Muscle layer of duodenum (tissue), 2 donors: ENCODE measurements at regions not wholly inside any gene's neighbourhood (a gene's known extent, or its start where the extent isn't known, plus 50 kb on each side); places are given as distances from the start of the nearest gene placed in this dataset.
"Not testable (repeated sequence)": the region's sequence is repeated elsewhere in the genome, so short reads cannot be mapped to it uniquely, and the experiment has no call there.

Source experiments
- H3K27ac ChIP-seq: one replicate; pipeline ENCODE4 v1.7.0; 2013; ENCODE audit warnings: mild to moderate bottlenecking, low read length
- H3K27me3 ChIP-seq: one replicate; pipeline ENCODE4 v1.7.0; 2013; ENCODE audit warnings: low read depth, mild to moderate bottlenecking, control low read depth, low read length
- H3K36me3 ChIP-seq, 2 donors: one replicate each; pipeline ENCODE4 v1.7.0; 2013; ENCODE audit warnings: low read length in 2 of 2, control low read depth in 1 of 2, mild to moderate bottlenecking in 1 of 2; ENCODE audit not compliant: insufficient read depth in 2 of 2, control insufficient read depth in 1 of 2
- H3K4me1 ChIP-seq, 2 donors: one replicate each; pipeline ENCODE4 v1.7.0; 2013; ENCODE audit warnings: low read length in 2 of 2, mild to moderate bottlenecking in 2 of 2, control low read depth in 1 of 2, moderate library complexity in 1 of 2; ENCODE audit not compliant: insufficient read depth in 2 of 2, control insufficient read depth in 1 of 2
- H3K4me3 ChIP-seq, 2 donors: one replicate each; pipeline ENCODE4 v1.7.0; 2013; ENCODE audit warnings: low read length in 2 of 2, low read depth in 1 of 2, mild to moderate bottlenecking in 1 of 2
- H3K9me3 ChIP-seq, 2 donors: one replicate each; pipeline ENCODE4 v1.7.0; 2013; ENCODE audit warnings: low read length in 2 of 2, control low read depth in 1 of 2, mild to moderate bottlenecking in 1 of 2; ENCODE audit not compliant: control insufficient read depth in 1 of 2
- donor health status: healthy.

DNA sequence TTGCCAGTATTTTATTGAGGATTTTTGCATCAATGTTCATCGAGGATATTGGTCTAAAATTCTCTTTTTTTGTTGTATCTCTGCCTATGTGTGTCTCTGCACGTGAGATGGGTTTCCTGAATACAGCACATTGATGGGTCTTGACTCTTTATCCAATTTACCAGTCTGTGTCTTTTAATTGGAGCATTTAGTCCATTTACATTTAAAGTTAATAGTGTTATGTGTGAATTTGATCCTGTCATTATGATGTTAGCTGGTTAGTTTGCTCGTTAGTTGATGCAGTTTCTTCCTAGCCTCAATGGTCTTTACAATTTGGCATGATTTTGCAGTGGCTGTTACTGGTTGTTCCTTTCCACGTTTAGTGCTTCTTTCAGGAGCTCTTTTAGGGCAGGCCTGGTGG lies 101.3 kb upstream of the PRR23C start:
- H3K4me1 ChIP-seq, H3K9me3 ChIP-seq, H3K4me3 ChIP-seq, H3K36me3 ChIP-seq, H3K27ac ChIP-seq, H3K27me3 ChIP-seq: not testable (repeated sequence)

DNA sequence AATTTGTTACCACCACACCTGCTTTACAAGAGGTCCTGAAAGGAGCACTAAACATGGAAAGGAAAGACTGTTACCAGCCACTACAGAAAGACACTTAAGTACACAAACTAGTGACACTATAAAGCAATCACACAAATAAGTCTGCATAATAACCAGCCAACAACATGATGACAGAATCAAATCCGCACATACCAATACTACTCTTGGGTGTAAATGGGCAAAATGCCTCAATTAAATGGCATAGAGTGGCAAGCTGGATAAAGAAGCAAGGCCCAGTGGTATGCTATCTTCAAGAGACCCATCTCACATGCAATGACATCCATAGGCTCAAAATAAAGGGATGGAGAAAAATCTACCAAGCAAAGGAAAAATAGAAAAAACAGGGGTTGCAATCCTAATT lies 106.8 kb upstream of the PRR23C start:
- no peaks in the 10 kb centered on the region for H3K4me1 ChIP-seq
- H3K9me3 ChIP-seq, result peaks cover 0 to 10% of the 10 kb centered on the region in 2 donors
- H3K27ac ChIP-seq, result no peak overlapping the region
- H3K4me3 ChIP-seq, result no peak overlapping the region
- H3K36me3 ChIP-seq, result no peaks in the 10 kb centered on the region
- no peaks in the 10 kb centered on the region for H3K27me3 ChIP-seq

DNA sequence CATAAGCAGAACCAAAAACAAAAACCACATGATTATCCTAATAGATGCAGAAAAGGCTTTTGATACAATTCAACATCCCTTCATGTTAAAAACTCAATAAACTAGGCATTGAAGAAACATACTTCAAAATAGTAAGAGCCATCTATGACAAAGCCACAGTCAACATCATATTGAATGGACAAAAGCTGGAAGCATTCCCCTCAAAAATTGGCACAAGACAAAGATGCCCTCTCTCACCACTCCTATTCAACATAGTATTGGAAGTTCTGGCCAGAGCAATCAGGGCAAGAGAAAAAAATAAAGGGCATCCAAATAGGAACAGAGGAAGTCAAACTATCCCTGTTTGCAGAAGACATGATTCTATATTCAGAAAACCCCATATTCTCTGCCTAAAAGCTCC lies 108.7 kb upstream of the PRR23C start:
- H3K4me3 ChIP-seq, H3K27me3 ChIP-seq, H3K27ac ChIP-seq, H3K4me1 ChIP-seq, H3K36me3 ChIP-seq, H3K9me3 ChIP-seq: not testable (repeated sequence)

DNA sequence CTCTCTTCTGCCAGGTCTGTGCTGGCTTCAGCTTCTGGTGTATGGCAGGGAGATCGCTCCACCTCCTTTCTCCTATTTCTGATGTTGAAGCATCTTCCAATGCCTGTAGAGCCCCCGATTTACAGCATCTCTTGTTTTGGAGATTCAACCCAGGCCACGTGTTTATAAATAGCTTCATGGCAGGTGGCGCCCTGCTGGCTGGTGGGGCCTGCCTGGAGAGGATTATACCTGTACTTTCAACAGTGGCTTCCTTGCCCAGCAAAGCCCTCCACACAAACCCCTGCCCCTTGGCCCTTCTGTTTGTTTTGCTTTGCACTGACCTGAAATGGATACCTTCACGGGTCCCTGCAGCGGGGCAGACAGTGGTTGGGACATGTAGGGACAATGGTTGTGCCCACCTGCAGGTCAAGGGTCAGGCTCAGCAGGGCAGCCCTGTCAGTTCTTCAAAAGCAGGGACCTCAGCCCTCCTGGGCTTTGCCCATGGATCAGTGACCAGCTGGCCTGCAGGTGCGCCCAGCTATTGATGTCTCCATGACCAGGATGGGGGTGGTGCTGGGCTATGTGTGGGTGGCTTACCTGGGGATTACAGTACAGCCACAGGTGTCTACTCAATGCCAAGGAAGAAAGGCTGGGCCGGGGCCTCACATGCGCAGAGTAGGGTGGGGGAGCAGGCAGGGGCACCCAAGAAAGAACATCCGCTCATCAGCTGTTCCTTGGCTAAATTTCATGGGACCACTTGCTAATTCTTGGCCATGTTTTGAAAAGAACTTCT lies 112.7 kb upstream of the PRR23C start:
- Histone ChIP-seq H3K27me3 (no peaks in the 10 kb centered on the region), H3K36me3 (no peaks in the 10 kb centered on the region), H3K4me1 (no peaks in the 10 kb centered on the region), H3K27ac (no peak overlapping the region), H3K9me3 (no peaks in the 10 kb centered on the region), H3K4me3 (no peak overlapping the region)

DNA sequence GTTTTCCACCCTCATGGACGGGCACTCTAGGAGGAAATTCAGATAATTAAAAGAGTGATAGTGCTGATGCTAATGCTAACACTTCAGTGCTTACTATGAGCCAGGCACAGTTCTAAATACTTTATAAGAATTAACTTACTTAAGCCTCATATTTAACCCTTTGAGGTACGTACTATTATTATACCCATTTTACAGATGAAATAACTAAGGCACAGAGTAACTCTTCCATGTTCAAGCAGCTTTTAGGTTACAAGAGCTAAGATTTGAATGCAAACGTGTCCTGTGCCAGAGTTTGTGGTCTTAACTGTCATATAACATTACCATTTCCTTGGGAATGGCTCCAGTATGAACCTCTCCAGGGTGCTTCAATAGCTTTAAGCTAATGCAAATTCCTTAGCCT lies 114.7 kb upstream of the PRR23C start:
- H3K4me3 ChIP-seq, result no peak overlapping the region
- no peaks in the 10 kb centered on the region for H3K36me3 ChIP-seq
- H3K4me1 ChIP-seq, result no peaks in the 10 kb centered on the region
- H3K9me3 ChIP-seq, result no peaks in the 10 kb centered on the region
- no peaks in the 10 kb centered on the region for H3K27me3 ChIP-seq
- no peak overlapping the region for H3K27ac ChIP-seq

DNA sequence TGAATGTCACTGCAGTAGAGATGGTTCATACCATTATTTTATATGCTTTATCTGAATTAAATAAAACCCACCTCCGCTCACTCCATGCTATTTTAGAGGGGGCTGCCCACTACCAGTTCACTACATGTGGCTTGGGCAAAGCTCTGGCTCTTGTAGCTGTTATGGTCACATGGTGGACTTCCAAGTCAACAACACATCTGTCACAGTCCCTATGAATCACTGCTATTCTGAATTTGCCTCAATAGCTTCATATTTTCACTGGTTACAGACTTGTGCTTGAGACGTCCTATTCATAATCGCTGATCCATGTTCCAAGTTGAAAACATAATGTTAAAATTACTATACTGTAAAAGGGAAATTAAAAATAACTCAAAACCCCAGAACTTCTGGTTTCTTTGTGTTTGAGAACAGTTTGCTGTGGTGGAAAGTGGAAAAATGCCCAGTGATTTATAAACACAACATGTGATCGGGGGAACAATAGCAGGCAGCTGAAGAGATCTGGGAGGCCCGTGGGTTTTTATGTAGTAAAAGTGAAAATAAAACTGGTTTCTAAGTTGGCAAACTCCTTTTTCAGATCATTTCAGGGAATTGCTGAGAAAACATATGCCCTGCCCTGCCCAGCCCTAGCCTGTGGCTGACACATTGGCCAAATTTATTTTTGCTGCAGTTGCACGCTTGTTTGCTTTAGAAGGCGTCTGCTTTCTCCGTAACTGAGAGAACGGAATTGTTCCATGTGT lies 128.8 kb upstream of the PRR23C start:
- peak overlapping the region; percentile 54 to 58 for H3K4me3 ChIP-seq
- H3K9me3 ChIP-seq, result peaks cover 0 to 3% of the 10 kb centered on the region in 2 donors
- H3K4me1 ChIP-seq, result no peaks in the 10 kb centered on the region
- no peaks in the 10 kb centered on the region for H3K27me3 ChIP-seq
- peak overlapping the region; percentile 24 for H3K27ac ChIP-seq
- H3K36me3 ChIP-seq, result no peaks in the 10 kb centered on the region

DNA sequence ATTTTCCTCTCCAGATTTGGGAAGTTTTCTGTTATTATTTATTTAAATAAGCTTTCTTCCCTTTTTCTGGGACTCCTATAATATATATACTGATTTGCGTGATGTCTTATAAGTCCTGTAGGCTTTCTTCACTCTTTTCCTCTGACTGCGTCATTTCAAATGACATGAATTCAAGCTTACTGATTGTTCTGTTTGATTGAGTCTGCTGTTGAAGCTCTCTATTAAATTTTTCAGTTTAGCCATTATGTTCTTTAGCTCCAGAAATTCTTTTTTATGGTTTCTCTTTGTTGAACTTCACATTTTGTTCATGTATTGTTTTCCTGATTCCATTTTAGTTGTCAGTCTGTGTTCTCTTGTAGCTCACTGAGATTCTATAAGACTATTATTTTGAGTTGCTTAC lies 135.8 kb upstream of the PRR23C start:
- Histone ChIP-seq H3K9me3 (peaks cover 0 to 8% of the 10 kb centered on the region in 2 donors), H3K27ac (no peak overlapping the region), H3K27me3 (no peaks in the 10 kb centered on the region), H3K36me3 (no peaks in the 10 kb centered on the region), H3K4me3 (no peak overlapping the region), H3K4me1 (no peaks in the 10 kb centered on the region)

DNA sequence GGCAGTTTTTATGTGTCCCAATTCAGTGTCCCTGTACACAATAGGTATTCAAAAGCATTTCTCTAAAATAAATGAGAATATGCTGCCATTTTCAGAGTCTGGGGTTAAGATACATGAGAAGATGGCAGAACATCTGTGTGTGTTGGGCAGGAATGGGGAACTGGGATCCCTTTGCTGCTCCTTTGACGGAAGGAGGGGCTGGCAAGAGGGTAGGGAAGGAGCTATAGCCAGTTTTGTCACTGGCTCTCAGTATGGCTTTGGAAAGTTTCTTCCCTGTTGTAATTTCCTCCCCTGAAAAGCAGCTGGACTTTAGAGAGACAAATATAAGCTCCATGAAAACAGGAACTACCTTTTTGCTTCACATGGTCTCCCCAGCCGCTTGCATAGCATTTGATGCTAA lies 137.5 kb upstream of the PRR23C start:
- Histone ChIP-seq H3K36me3 (no peaks in the 10 kb centered on the region), H3K27ac (no peak overlapping the region), H3K27me3 (no peaks in the 10 kb centered on the region), H3K9me3 (peaks cover 0 to 8% of the 10 kb centered on the region in 2 donors), H3K4me3 (no peak overlapping the region), H3K4me1 (no peaks in the 10 kb centered on the region)

DNA sequence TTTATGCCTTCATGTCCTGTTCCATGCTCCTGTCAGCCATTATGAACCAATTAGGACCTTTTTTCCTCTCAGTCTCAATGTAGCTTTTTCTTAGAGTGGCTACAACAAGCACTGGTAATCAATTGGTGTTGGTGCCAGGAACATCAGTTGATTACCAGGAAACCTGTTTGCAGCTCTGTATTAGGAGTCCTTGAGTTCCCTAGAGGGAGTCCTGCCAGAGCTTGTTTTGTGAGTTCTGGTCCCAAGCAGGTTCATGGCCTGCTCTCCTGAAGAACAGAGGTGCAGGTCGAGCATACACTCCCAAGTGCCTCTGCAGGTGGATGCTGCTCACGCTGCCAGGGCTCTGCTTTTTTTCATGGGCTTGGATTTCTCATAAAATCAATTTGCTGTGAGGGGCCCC lies 137.9 kb upstream of the PRR23C start:
- H3K9me3 ChIP-seq, result peaks cover 0 to 8% of the 10 kb centered on the region in 2 donors
- no peak overlapping the region for H3K4me3 ChIP-seq
- no peaks in the 10 kb centered on the region for H3K36me3 ChIP-seq
- no peak overlapping the region for H3K27ac ChIP-seq
- H3K4me1 ChIP-seq, result no peaks in the 10 kb centered on the region
- H3K27me3 ChIP-seq, result no peaks in the 10 kb centered on the region

DNA sequence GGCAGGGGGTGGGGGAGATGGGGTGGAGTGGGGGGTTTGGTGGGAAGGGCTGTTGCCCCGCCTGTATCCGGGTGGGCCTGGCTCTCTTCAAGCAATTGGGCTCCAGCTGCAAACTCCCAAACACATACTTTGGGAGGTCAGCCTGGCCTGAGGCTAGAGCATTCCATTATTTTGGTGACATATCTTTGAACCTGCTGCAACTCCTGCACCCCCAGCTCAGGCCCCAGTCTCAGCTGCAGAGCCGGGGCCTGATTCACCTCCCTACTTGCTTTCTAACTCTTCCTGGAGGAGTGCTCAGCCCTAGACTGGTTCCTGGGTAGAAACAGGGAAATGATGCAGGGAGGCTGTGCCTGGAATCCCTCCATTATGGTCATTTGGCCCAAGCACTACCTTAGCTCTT lies 140.8 kb upstream of the PRR23C start:
- Histone ChIP-seq H3K4me1 (no peaks in the 10 kb centered on the region), H3K4me3 (no peak overlapping the region), H3K9me3 (peaks cover 0 to 8% of the 10 kb centered on the region in 2 donors), H3K36me3 (no peaks in the 10 kb centered on the region), H3K27me3 (no peaks in the 10 kb centered on the region), H3K27ac (no peak overlapping the region)

DNA sequence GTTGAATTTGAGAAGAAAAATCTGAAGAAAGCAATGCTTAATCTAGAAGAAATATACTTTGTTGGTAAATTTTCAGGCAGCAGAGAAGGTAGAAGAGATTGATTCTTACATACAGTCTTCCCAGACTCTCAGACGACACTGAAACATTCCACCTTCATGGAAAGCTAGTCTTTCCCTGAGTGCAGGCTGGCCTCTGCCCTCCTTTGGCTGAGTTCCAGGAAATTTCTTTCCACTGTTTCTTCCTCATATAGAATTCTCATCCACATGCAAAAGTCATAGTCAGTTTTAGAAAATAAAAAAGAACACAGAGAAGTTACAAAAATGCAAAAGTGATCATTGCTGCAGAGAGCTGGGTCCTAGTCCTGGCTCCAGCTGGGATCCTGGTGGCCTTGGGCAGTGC lies 142.5 kb upstream of the PRR23C start:
- Histone ChIP-seq H3K9me3 (no peaks in the 10 kb centered on the region), H3K4me3 (no peak overlapping the region), H3K36me3 (no peaks in the 10 kb centered on the region), H3K27ac (no peak overlapping the region), H3K4me1 (no peaks in the 10 kb centered on the region), H3K27me3 (no peaks in the 10 kb centered on the region)

DNA sequence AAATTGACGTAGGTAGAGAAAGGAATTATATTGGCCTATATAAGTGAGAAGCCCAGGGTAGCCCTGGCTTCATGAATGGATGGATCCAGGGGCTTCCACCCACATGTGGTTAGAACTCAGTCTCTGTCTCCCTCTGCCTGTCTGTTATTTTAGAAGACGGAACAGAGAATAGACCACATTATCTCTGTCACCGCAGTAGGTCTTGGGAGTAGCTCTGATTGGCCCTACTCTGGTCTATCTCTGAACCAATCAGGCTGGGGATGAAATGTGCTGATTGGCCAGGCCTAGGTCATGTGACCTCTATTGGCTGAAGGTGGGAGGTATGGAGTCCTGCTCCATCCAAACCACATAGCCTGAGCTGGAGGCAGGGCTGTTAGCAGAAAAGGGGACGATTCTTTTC lies 143.0 kb upstream of the PRR23C start:
- H3K27ac ChIP-seq, result no peak overlapping the region
- H3K36me3 ChIP-seq, result no peaks in the 10 kb centered on the region
- H3K9me3 ChIP-seq, result no peaks in the 10 kb centered on the region
- no peaks in the 10 kb centered on the region for H3K4me1 ChIP-seq
- no peak overlapping the region for H3K4me3 ChIP-seq
- H3K27me3 ChIP-seq, result no peaks in the 10 kb centered on the region
